ENCODE measurements at regions not wholly inside any gene's neighbourhood (a gene's known extent, or its start where the extent isn't known, plus 50 kb on each side); places are given as distances from the start of the nearest gene placed in this dataset.
A peak's percentile ranks its signal among the peaks of the same experiment; 100 is the strongest.

GRCh38 chr17:77375108-77375916 lies 234.5 kb downstream of the SEC14L1 start:
- WGBS, 2 donors (ENCODE audit: low coverage in 1 of 2): 57 to 83% methylated on average over 6 to 19 of the region's 19 CpGs
- no peaks in the 10 kb centered on the region for H3K9me3 ChIP-seq
- H3K4me1 ChIP-seq: peaks cover 54 to 84% (median 72%) of the 10 kb centered on the region in 4 donors
- in situ Hi-C loops (cut with MboI; ENCODE audit: low pct_ligation_motif_present in 1 of 4, low pct_unique_long_range_greater_than_20kb in 1 of 4, low sequenced_read_pairs in 3 of 4): no loop called here
- no peak for TF ChIP-seq EP300 (IDR thresholded peaks at IDR 0.05; ENCODE audit: low read depth)
- TF ChIP-seq POLR2A (IDR thresholded peaks at IDR 0.05): no peak
- no peak for TF ChIP-seq POLR2AphosphoS5 (IDR thresholded peaks at IDR 0.05)
- TF ChIP-seq CTCF (IDR thresholded peaks at IDR 0.05): no peak
- DNase-seq: no peak
- peak overlapping the region; percentile 91 to 96 (median 94) for H3K27ac ChIP-seq
- intact Hi-C loops (cut with DNase I; ENCODE audit: low total_unique reads): loop anchor here (5.0 kb wide), 1 partner anchor 47 kb away; no protein-coding TSS in a partner anchor
- no peaks in the 10 kb centered on the region for H3K36me3 ChIP-seq
- H3K4me3 ChIP-seq: peak overlapping the region; percentile 63 to 73 (median 69)
- no peaks in the 10 kb centered on the region for H3K27me3 ChIP-seq

- intact Hi-C loops (cut with DNase I; ENCODE audit: low total_unique reads): loop anchor here (5.0 kb wide), 1 partner anchor 46 kb away; no protein-coding TSS in a partner anchor
- WGBS, 2 donors (ENCODE audit: low coverage in 1 of 2): 63 to 76% methylated on average over 4 to 20 of the region's 20 CpGs
- Histone ChIP-seq H3K9me3 (no peaks in the 10 kb centered on the region), H3K27ac (peak overlapping the region; percentile 91 to 96 (median 94)), H3K36me3 (no peaks in the 10 kb centered on the region), H3K4me3 (peak overlapping the region in 2 of 4 donors; percentile 19 to 68), H3K27me3 (no peaks in the 10 kb centered on the region), H3K4me1 (peaks cover 53 to 84% (median 72%) of the 10 kb centered on the region in 4 donors)
- in situ Hi-C loops (cut with MboI; ENCODE audit: low pct_ligation_motif_present in 1 of 4, low pct_unique_long_range_greater_than_20kb in 1 of 4, low sequenced_read_pairs in 3 of 4): no loop called here
- TF ChIP-seq EP300 (IDR thresholded peaks at IDR 0.05; ENCODE audit: low read depth): no peak
- no peak for TF ChIP-seq POLR2A (IDR thresholded peaks at IDR 0.05)
- TF ChIP-seq POLR2AphosphoS5 (IDR thresholded peaks at IDR 0.05): no peak
- TF ChIP-seq CTCF (IDR thresholded peaks at IDR 0.05): no peak
- peak; percentile 55 for DNase-seq
Measured at GRCh38 chr17:77375917-77376651, 235.3 kb downstream of the SEC14L1 start.

- Histone ChIP-seq H3K36me3 (no peaks in the 10 kb centered on the region), H3K27me3 (no peaks in the 10 kb centered on the region), H3K4me1 (peaks cover 51 to 84% (median 71%) of the 10 kb centered on the region in 4 donors), H3K9me3 (no peaks in the 10 kb centered on the region), H3K4me3 (peak overlapping the region in 1 of 4 donors; percentile 19), H3K27ac (peak overlapping the region; percentile 91 to 96 (median 94))
- intact Hi-C loops (cut with DNase I; ENCODE audit: low total_unique reads) (loop anchor here (5.0 kb wide), 1 partner anchor 45 kb away; no protein-coding TSS in a partner anchor), in situ Hi-C loops (cut with MboI; ENCODE audit: low pct_ligation_motif_present in 1 of 4, low pct_unique_long_range_greater_than_20kb in 1 of 4, low sequenced_read_pairs in 3 of 4) (no loop called here)
- no peak for DNase-seq
- peak in 1 of 3 donors; percentile 14 for TF ChIP-seq POLR2AphosphoS5 (IDR thresholded peaks at IDR 0.05)
- TF ChIP-seq CTCF (IDR thresholded peaks at IDR 0.05): no peak
- WGBS, 2 donors (ENCODE audit: low coverage in 1 of 2): 76 to 100% methylated on average over 2 to 31 of the region's 31 CpGs
Measured at GRCh38 chr17:77376795-77377709, 236.3 kb downstream of the SEC14L1 start.

All from transverse colon (tissue), 4 donors.